ENCODE measurements at regions not wholly inside any gene's neighbourhood (a gene's known extent, or its start where the extent isn't known, plus 50 kb on each side); places are given as distances from the start of the nearest gene placed in this dataset.

- H3K4ac ChIP-seq (ENCODE audit: low read depth, low read length): no peak overlapping the region
- no peak overlapping the region for H3K9ac ChIP-seq (ENCODE audit: low read depth, low read length)
- no peak overlapping the region for H2BK20ac ChIP-seq (ENCODE audit: low read depth, low read length)
- no peaks in the 10 kb centered on the region for H3K36me3 ChIP-seq (ENCODE audit: control insufficient read depth, insufficient read depth, low read length)
- no peak overlapping the region for H4K5ac ChIP-seq (ENCODE audit: low read depth, low read length)
- peaks cover 2% of the 10 kb centered on the region; the same call in 1 of the 2 replicates for H3K27me3 ChIP-seq (ENCODE audit: control insufficient read depth, insufficient read depth, low read length)
- no peaks in the 10 kb centered on the region for H4K20me1 ChIP-seq (ENCODE audit: insufficient read depth, low read length)
- no peak overlapping the region for H4K8ac ChIP-seq (ENCODE audit: low read depth in 2 of 2, low read length in 2 of 2)
- H2AK5ac ChIP-seq (ENCODE audit: low read depth, low read length): no peak overlapping the region
- no peak for TF ChIP-seq FOS (IDR thresholded peaks at IDR 0.05; ENCODE audit: low read depth, low read length)
- TF ChIP-seq, protein P1, sequence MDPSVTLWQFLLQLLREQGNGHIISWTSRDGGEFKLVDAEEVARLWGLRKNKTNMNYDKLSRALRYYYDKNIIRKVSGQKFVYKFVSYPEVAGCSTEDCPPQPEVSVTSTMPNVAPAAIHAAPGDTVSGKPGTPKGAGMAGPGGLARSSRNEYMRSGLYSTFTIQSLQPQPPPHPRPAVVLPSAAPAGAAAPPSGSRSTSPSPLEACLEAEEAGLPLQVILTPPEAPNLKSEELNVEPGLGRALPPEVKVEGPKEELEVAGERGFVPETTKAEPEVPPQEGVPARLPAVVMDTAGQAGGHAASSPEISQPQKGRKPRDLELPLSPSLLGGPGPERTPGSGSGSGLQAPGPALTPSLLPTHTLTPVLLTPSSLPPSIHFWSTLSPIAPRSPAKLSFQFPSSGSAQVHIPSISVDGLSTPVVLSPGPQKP (IDR thresholded peaks at IDR 0.05; ENCODE audit: borderline replicate concordance, low read depth, low read length): no peak
- TF ChIP-seq RFX5 (IDR thresholded peaks at IDR 0.05; ENCODE audit: low read depth, low read length): no peak
- no peak for TF ChIP-seq SMC3 (IDR thresholded peaks at IDR 0.05; ENCODE audit: low read depth, low read length)
- TF ChIP-seq MAFK (IDR thresholded peaks at IDR 0.05; ENCODE audit: low read depth, low read length): no peak
- no peak for TF ChIP-seq MAZ (IDR thresholded peaks at IDR 0.05; ENCODE audit: borderline replicate concordance, low read depth, low read length)
- TF ChIP-seq POLR2A (IDR thresholded peaks at IDR 0.05; ENCODE audit: low read depth, low read length): no peak
- TF ChIP-seq, protein P2, sequence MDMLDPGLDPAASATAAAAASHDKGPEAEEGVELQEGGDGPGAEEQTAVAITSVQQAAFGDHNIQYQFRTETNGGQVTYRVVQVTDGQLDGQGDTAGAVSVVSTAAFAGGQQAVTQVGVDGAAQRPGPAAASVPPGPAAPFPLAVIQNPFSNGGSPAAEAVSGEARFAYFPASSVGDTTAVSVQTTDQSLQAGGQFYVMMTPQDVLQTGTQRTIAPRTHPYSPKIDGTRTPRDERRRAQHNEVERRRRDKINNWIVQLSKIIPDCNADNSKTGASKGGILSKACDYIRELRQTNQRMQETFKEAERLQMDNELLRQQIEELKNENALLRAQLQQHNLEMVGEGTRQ (IDR thresholded peaks at IDR 0.05; ENCODE audit: low read depth, low read length): no peak
- TF ChIP-seq RCOR1 (IDR thresholded peaks at IDR 0.05; ENCODE audit: insufficient replicate concordance, low read length): no peak
- H2BK120ac ChIP-seq (ENCODE audit: low read depth, low read length): no peak overlapping the region
- H3K9me3 ChIP-seq (ENCODE audit: control insufficient read depth, insufficient read depth, low read length): no peaks in the 10 kb centered on the region; the same call in 1 of the 2 replicates
- no peak overlapping the region for H2BK15ac ChIP-seq (ENCODE audit: low read depth, low read length)
- BruUV-seq (replicated peaks): no TSS peak
- dilution Hi-C loops (cut with HindIII; ENCODE audit: low sequenced_read_pairs, unreplicated experiment) (no loop called here), in situ Hi-C loops (cut with MboI; ENCODE audit: low sequenced_read_pairs) (loop anchor here (25.0 kb wide), 1 partner anchor 1569 kb away; the partner anchor contains the start of gene NBDY), intact Hi-C loops (cut with micrococcal nuclease) (no loop called here)
- DNase-seq (no peak), ATAC-seq (ENCODE audit: low read depth) (no peak)
- no peak overlapping the region for H3K14ac ChIP-seq (replicated peaks; ENCODE audit: low read depth, low read length)
- no peak overlapping the region for H2BK5ac ChIP-seq (ENCODE audit: low read depth, low read length, poor library complexity, severe bottlenecking)
- POLR2A ChIA-PET (ENCODE audit: unreplicated experiment): no interaction called here
- no peak overlapping the region for H3K4me3 ChIP-seq (ENCODE audit: insufficient read depth, low read depth, low read length)
- no peak overlapping the region for H3K4me2 ChIP-seq (ENCODE audit: low read depth, low read length)
- CTCF ChIA-PET: no interaction called here
- no peak overlapping the region for H3K56ac ChIP-seq (ENCODE audit: extremely low read depth, insufficient read depth, low read length)
- no peak overlapping the region for H4K91ac ChIP-seq (ENCODE audit: insufficient read depth, low read depth, low read length)
- no peak overlapping the region for H2AK9ac ChIP-seq (replicated peaks; ENCODE audit: low read depth, low read length, poor library complexity)
- H3K4me1 ChIP-seq (ENCODE audit: control insufficient read depth, insufficient read depth, low read length): no peaks in the 10 kb centered on the region
- WGBS, 2 experiments (ENCODE audit: extremely low coverage in 2 of 2, insufficient read length in 1 of 2): no CpG with 5 or more reads among the region's 4 CpGs
- H3K23ac ChIP-seq (ENCODE audit: low read depth, low read length): no peak overlapping the region
- H2AFZ ChIP-seq (replicated peaks; ENCODE audit: low read length, poor library complexity): no peak overlapping the region
- no peak overlapping the region for H3K18ac ChIP-seq (ENCODE audit: low read depth, low read length)
- H3K79me1 ChIP-seq (ENCODE audit: low read depth in 1 of 2, low read length in 2 of 2): no peaks in the 10 kb centered on the region
- no peaks in the 10 kb centered on the region for H3K9me1 ChIP-seq (ENCODE audit: insufficient read depth, low read length)
- no peak overlapping the region for H3K27ac ChIP-seq (ENCODE audit: insufficient read depth, low read length)
Measured at GRCh38 chrX:55167901-55168300, 52.2 kb upstream of the PAGE5 start.

Measured in IMR-90 (cell line).